ENCODE measurements at regions not wholly inside any gene's neighbourhood (a gene's known extent, or its start where the extent isn't known, plus 50 kb on each side); places are given as distances from the start of the nearest gene placed in this dataset.

DNA sequence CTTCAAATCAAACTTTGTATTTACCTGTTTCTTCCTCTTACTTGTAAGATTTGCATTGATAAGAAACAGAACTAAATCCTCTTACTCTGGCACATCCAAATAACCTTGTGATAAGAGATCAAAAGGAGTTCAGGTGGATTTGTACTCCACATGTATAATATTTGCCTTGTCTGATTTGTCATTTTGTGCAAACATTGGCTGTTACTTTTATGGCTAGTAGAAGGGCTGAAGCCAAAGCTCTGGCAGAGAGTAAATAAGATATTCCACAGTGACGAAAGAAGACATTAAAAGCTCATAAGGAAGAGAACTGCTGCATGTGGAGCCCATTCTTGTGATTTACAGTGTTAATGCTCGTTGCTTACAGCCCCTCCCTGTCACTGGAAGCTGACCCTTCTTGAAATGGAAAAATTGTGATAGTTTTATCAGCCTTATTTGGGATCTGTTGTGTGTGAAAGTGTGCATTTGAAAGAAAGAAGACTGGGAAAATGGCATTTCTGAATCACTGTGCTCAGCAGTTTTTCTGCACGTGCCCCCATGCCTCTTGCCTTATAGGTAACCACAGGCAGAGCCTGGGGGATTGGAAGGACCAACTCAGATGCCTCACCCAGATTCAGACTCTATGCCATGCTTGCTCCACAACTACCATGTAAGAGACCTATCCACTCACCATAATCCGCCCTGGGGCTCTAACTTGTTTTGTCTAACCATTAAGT lies 68.2 kb downstream of the OXGR1 start:
- H3K9me3 Mint-ChIP-seq: peaks cover 39% of the 10 kb centered on the region
- ChIA-PET POLR2A (no interaction called here), CTCF (no interaction called here)
- H3K27ac Mint-ChIP-seq: no peak overlapping the region
- no peaks in the 10 kb centered on the region; the same call in 1 of the 2 replicates for H3K27me3 Mint-ChIP-seq (ENCODE audit: low read depth)
- no peak overlapping the region for H3K4me3 Mint-ChIP-seq
- TF ChIP-seq ATF1 (CRISPR knock-in tag; IDR thresholded peaks at IDR 0.05) (no peak), ZNF219 (CRISPR knock-in tag; IDR thresholded peaks at IDR 0.05; ENCODE audit: borderline replicate concordance) (no peak), TEAD4 (CRISPR knock-in tag; IDR thresholded peaks at IDR 0.05) (no peak), RORB (CRISPR knock-in tag; IDR thresholded peaks at IDR 0.05) (no peak), ZNF396 (CRISPR knock-in tag; IDR thresholded peaks at IDR 0.05; ENCODE audit: borderline replicate concordance) (no peak), SMAD4 (CRISPR knock-in tag; IDR thresholded peaks at IDR 0.05) (no peak), ZNF138 (CRISPR knock-in tag; conservative IDR thresholded peaks at IDR 0.05) (no peak), ETV6 (CRISPR knock-in tag; IDR thresholded peaks at IDR 0.05) (no peak), ZNF416 (CRISPR knock-in tag; IDR thresholded peaks at IDR 0.05) (no peak), ZNF232 (CRISPR knock-in tag; IDR thresholded peaks at IDR 0.05) (no peak), MXD4 (CRISPR knock-in tag; IDR thresholded peaks at IDR 0.05; ENCODE audit: borderline replicate concordance) (no peak), SP1 (CRISPR knock-in tag; conservative IDR thresholded peaks at IDR 0.05) (no peak)
- TF ChIP-seq, protein P1, sequence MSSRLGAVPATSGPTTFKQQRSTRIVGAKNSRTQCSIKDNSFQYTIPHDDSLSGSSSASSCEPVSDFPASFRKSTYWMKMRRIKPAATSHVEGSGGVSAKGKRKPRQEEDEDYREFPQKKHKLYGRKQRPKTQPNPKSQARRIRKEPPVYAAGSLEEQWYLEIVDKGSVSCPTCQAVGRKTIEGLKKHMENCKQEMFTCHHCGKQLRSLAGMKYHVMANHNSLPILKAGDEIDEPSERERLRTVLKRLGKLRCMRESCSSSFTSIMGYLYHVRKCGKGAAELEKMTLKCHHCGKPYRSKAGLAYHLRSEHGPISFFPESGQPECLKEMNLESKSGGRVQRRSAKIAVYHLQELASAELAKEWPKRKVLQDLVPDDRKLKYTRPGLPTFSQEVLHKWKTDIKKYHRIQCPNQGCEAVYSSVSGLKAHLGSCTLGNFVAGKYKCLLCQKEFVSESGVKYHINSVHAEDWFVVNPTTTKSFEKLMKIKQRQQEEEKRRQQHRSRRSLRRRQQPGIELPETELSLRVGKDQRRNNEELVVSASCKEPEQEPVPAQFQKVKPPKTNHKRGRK (CRISPR knock-in tag; IDR thresholded peaks at IDR 0.05; ENCODE audit: borderline replicate concordance): no peak
- TF ChIP-seq, protein P2, sequence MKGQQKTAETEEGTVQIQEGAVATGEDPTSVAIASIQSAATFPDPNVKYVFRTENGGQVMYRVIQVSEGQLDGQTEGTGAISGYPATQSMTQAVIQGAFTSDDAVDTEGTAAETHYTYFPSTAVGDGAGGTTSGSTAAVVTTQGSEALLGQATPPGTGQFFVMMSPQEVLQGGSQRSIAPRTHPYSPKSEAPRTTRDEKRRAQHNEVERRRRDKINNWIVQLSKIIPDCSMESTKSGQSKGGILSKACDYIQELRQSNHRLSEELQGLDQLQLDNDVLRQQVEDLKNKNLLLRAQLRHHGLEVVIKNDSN (CRISPR knock-in tag; IDR thresholded peaks at IDR 0.05): no peak
- TF ChIP-seq, protein P3, sequence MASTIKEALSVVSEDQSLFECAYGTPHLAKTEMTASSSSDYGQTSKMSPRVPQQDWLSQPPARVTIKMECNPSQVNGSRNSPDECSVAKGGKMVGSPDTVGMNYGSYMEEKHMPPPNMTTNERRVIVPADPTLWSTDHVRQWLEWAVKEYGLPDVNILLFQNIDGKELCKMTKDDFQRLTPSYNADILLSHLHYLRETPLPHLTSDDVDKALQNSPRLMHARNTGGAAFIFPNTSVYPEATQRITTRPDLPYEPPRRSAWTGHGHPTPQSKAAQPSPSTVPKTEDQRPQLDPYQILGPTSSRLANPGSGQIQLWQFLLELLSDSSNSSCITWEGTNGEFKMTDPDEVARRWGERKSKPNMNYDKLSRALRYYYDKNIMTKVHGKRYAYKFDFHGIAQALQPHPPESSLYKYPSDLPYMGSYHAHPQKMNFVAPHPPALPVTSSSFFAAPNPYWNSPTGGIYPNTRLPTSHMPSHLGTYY (CRISPR knock-in tag; IDR thresholded peaks at IDR 0.05): no peak
- TF ChIP-seq, protein P4, sequence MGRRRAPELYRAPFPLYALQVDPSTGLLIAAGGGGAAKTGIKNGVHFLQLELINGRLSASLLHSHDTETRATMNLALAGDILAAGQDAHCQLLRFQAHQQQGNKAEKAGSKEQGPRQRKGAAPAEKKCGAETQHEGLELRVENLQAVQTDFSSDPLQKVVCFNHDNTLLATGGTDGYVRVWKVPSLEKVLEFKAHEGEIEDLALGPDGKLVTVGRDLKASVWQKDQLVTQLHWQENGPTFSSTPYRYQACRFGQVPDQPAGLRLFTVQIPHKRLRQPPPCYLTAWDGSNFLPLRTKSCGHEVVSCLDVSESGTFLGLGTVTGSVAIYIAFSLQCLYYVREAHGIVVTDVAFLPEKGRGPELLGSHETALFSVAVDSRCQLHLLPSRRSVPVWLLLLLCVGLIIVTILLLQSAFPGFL (CRISPR knock-in tag; IDR thresholded peaks at IDR 0.05; ENCODE audit: borderline replicate concordance): no peak
- TF ChIP-seq, protein P5, sequence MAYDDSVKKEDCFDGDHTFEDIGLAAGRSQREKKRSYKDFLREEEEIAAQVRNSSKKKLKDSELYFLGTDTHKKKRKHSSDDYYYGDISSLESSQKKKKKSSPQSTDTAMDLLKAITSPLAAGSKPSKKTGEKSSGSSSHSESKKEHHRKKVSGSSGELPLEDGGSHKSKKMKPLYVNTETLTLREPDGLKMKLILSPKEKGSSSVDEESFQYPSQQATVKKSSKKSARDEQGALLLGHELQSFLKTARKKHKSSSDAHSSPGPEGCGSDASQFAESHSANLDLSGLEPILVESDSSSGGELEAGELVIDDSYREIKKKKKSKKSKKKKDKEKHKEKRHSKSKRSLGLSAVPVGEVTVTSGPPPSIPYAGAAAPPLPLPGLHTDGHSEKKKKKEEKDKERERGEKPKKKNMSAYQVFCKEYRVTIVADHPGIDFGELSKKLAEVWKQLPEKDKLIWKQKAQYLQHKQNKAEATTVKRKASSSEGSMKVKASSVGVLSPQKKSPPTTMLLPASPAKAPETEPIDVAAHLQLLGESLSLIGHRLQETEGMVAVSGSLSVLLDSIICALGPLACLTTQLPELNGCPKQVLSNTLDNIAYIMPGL (CRISPR knock-in tag; IDR thresholded peaks at IDR 0.05): no peak
- TF ChIP-seq, protein P6, sequence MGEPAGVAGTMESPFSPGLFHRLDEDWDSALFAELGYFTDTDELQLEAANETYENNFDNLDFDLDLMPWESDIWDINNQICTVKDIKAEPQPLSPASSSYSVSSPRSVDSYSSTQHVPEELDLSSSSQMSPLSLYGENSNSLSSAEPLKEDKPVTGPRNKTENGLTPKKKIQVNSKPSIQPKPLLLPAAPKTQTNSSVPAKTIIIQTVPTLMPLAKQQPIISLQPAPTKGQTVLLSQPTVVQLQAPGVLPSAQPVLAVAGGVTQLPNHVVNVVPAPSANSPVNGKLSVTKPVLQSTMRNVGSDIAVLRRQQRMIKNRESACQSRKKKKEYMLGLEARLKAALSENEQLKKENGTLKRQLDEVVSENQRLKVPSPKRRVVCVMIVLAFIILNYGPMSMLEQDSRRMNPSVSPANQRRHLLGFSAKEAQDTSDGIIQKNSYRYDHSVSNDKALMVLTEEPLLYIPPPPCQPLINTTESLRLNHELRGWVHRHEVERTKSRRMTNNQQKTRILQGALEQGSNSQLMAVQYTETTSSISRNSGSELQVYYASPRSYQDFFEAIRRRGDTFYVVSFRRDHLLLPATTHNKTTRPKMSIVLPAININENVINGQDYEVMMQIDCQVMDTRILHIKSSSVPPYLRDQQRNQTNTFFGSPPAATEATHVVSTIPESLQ (CRISPR knock-in tag; IDR thresholded peaks at IDR 0.05): no peak
- no peak for ATAC-seq
- H3K36me3 Mint-ChIP-seq: peaks cover 2% of the 10 kb centered on the region; the same call in 1 of the 2 replicates
- DNase-seq (ENCODE audit: low spot score): no peak
- no peaks in the 10 kb centered on the region for H3K4me1 Mint-ChIP-seq
